AG08396 (cell line): ENCODE measurements at regions not wholly inside any gene's neighbourhood (a gene's known extent, or its start where the extent isn't known, plus 50 kb on each side); places are given as distances from the start of the nearest gene placed in this dataset.
A peak's percentile ranks its signal among the peaks of the same experiment; 100 is the strongest.
"Not testable (repeated sequence)": the region's sequence is repeated elsewhere in the genome, so short reads cannot be mapped to it uniquely, and the experiment has no call there.

Experiments used
- DNase-seq: peaks from one replicate; pipeline ENCODE4 v3.0.0; 2012; ENCODE audit warnings: low spot score, mixed read lengths

- peak; percentile 5 for DNase-seq
Measured at GRCh38 chr14:86221755-86222154, 691.8 kb downstream of the FLRT2 start.

- no peak for DNase-seq
Measured at GRCh38 chr14:86221000-86221399, 691.1 kb downstream of the FLRT2 start.

GRCh38 chr14:86217523-86217922 is 687.6 kb downstream of the FLRT2 start:
- no peak for DNase-seq

GRCh38 chr14:86203843-86204242 is 673.9 kb downstream of the FLRT2 start:
- no peak for DNase-seq

GRCh38 chr14:86196471-86196870 is 666.5 kb downstream of the FLRT2 start:
- DNase-seq, result no peak

DNA sequence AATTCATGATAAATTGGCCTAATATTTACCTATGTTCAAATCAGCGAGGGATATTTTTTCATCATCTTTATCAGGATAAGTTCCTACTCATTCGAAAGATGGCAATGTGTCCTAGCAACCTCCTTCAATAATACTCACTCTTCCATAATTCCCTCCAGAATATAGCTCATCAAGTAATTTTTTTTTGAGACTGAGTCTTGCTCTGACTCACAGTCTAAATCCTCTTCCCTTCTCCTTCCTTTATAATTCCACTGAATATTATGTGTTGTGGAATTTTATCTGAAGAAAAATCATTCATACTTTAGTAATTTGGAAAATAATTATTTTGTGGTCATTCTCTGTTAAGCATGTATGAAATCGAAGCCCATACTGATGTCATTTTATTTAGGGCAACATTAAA is 663.8 kb downstream of the FLRT2 start:
- no peak for DNase-seq

GRCh38 chr14:86179980-86180379 is 650.0 kb downstream of the FLRT2 start:
- no peak for DNase-seq

- DNase-seq, result no peak
Measured at GRCh38 chr14:86168371-86168770, 638.4 kb downstream of the FLRT2 start.

DNA sequence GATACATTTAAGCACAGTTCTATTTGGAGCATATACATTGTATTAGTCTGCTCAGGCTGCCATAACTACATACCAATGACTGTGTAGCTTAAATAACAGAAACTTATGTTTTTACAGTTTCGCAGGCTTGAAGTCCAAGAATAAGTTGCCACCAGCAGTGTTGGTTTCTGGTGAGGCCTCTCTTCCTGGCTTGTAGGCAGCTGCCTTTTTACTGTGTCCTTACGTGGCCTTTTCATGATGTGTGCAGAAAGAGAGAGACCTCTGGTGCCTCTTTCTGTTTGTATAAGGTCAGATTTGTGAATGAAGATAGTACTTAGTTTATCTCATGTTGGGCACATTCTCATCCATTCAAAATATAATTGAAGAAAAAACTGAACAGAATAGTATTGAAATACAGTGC is 636.6 kb downstream of the FLRT2 start:
- no peak for DNase-seq

- no peak for DNase-seq
Measured at GRCh38 chr14:86153480-86153879, 623.5 kb downstream of the FLRT2 start.

DNA sequence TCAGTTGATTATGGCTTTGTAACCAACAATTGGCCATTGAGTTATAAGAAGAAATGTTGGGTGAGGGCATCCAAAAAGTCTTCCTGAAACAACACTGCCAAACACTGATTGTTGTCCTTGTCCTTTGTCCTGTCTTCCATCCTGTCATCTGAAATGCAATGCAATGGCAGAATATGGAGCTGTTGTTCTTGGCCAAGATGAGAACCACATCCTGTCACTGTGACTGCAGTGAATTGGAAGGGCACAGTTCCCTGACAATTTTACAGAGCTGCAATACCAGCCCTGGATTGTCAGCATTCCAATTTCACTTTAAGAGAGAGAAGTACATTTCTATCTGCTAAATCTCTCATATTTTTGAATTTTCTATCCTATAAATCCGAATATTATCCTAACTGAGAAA is 613.3 kb downstream of the FLRT2 start:
- DNase-seq, result no peak

GRCh38 chr14:86141966-86142365 is 612.0 kb downstream of the FLRT2 start:
- no peak for DNase-seq

- no peak for DNase-seq
Measured at GRCh38 chr14:86129426-86129825, 599.5 kb downstream of the FLRT2 start.

GRCh38 chr14:86124328-86124727 is 594.4 kb downstream of the FLRT2 start:
- no peak for DNase-seq

DNA sequence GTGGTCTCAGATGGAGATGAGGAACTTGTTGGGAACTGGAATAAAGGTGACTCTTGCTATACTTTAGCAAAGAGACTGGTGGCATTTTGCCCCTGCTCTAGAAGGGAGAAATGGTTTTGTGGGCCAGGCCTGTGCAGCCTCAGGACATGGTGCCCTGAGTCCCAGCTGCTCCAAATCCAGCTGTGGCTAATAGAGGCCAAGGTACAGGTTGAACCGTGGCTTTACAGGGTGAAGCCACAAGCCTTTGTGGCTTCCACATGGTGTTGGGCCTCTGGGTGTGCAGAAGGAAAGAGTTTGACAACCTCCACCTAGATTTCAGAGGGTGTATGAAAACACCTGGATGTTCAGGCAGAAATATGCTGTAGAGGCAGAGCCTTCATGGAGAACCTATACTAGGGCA is 586.0 kb downstream of the FLRT2 start:
- DNase-seq, result no peak

DNA sequence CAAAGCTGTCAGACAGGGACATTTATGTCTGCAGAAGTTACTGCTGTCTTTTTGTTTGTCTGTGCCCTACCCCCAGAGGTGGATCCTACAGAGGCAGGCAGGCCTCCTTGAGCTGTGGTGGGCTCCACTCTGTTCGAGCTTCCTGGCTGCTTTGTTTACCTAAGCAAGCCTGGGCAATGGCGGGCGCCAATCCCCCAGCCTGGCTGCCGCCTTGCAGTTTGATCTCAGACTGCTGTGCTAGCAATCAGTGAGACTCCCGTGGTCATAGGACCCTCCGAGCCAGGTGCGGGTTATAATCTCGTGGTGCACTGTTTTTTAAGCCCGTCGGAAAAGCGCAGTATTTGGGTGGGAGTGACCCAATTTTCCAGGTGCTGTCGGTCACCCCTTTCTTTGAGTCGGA is 580.9 kb downstream of the FLRT2 start:
- not testable (repeated sequence) for DNase-seq

DNA sequence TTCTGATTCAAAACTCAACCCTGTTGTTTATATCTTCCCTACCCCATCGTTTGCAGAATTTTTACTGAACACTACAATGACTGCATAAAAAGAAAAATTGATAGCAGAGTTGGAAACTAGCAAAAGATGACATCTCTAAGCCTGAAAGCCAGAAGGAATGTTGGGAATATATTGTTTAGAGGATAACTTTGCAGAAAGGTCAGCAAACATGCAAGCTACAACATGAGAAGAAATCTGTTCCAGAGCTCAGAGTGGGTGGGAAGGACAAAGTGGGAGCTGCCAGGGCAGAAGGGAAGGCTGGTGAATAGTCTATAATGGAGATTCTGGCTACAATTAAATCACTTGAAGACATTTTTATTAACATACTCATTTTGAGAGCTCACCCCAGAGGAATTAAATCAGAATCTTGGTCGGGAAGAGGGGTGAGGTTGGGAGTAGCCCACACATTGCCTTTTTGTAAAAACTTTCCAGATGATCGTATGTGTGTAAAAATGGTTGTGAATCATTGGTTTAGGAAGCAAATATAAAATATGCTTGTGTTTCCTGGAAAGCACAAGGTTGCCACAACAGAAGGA is 574.8 kb downstream of the FLRT2 start:
- DNase-seq, result no peak

GRCh38 chr14:86094512-86094911 is 564.6 kb downstream of the FLRT2 start:
- no peak for DNase-seq

GRCh38 chr14:86091811-86092210 is 561.9 kb downstream of the FLRT2 start:
- no peak for DNase-seq

DNA sequence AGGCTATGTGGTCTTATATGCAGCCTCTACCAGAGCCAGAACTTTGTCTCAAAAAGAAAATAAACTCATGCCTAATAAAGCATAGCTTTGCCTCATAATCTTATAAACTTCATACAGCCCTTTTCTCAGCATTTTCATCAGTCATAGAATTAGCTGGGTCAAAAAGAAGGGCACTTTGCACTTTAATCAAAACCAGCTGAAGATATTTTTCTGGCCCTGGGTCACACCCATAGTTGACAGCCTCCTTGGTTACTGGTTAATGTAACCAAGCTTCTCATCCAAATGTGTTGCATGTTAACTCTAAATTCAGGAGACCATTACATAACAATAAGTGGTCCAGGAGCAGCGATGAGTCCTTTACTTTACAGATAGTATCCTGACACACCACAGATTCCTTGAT is 558.2 kb downstream of the FLRT2 start:
- DNase-seq, result no peak

DNA sequence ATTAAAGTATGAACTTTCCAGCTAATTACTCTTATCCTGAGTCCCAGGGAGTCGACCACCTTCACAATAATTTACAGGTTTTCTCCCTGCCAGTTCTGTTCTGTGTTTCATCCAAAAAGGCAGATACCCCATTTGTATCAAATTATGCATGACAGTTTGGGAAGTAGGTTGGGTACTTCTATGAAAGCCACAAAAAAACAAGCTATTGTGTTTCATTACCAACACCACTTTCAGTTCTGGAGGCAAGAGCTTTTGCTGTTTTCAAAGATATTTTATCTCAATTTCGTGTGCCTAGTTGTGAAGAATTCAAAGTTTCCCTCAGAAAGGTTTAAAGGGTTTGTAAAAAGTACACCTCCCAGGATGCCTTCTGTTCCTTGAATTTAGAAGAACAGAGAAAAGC is 557.4 kb downstream of the FLRT2 start:
- no peak for DNase-seq

- DNase-seq, result no peak
Measured at GRCh38 chr14:86086962-86087361, 557.0 kb downstream of the FLRT2 start.

GRCh38 chr14:86084097-86084496 is 554.2 kb downstream of the FLRT2 start:
- no peak for DNase-seq

GRCh38 chr14:86083616-86084015 is 553.7 kb downstream of the FLRT2 start:
- no peak for DNase-seq
